Nephron (organoid): ENCODE measurements at regions not wholly inside any gene's neighbourhood (a gene's known extent, or its start where the extent isn't known, plus 50 kb on each side); places are given as distances from the start of the nearest gene placed in this dataset.

Source experiments
- H3K27ac Mint-ChIP-seq, 3 experiments: 2 replicates each; pipeline ENCODE4 v1.8.0; 2020; ENCODE audit warnings: mixed read lengths in 3 of 3, mild to moderate bottlenecking in 2 of 3, moderate library complexity in 1 of 3
- H3K27me3 Mint-ChIP-seq: 2 replicates; pipeline ENCODE4 v1.8.0; 2021; ENCODE audit warnings: low read depth, mild to moderate bottlenecking, moderate library complexity, mixed read lengths
- H3K36me3 Mint-ChIP-seq: 2 replicates; pipeline ENCODE4 v1.8.0; 2020; ENCODE audit warnings: low read depth, mixed read lengths
- H3K4me1 Mint-ChIP-seq: 2 replicates; pipeline ENCODE4 v1.8.0; 2020; ENCODE audit warnings: mixed read lengths
- H3K4me3 Mint-ChIP-seq, 3 experiments: 2 replicates each; pipeline ENCODE4 v1.8.0; 2020; ENCODE audit warnings: mild to moderate bottlenecking in 3 of 3, mixed read lengths in 3 of 3, moderate library complexity in 2 of 3
- H3K9me3 Mint-ChIP-seq: 2 replicates; pipeline ENCODE4 v1.8.0; 2020; ENCODE audit warnings: mixed read lengths
- CTCF ChIP-seq, 3 experiments: fragments of 200-600 bp; sonication (generic); IDR thresholded peaks; one replicate each; pipeline ENCODE4 v1.5.0; 2021; ENCODE audit warnings: antibody characterized with exemption in 3 of 3; ENCODE audit not compliant: unreplicated experiment in 3 of 3

- no peak overlapping the region for H3K4me3 Mint-ChIP-seq
- no peaks in the 10 kb centered on the region for H3K36me3 Mint-ChIP-seq
- peaks cover 27% of the 10 kb centered on the region for H3K4me1 Mint-ChIP-seq
- TF ChIP-seq CTCF (IDR thresholded peaks at IDR 0.05; ENCODE audit: unreplicated experiment in 3 of 3), result no peak
- H3K9me3 Mint-ChIP-seq, result peaks cover 4% of the 10 kb centered on the region
- H3K27ac Mint-ChIP-seq, result no peak overlapping the region
- H3K27me3 Mint-ChIP-seq, result no peaks in the 10 kb centered on the region
Measured at GRCh38 chr15:85976102-85976501, 103.6 kb upstream of the AGBL1 start.

GRCh38 chr15:85976986-85977385, 102.7 kb upstream of the AGBL1 start:
- Mint-ChIP-seq H3K4me3 (no peak overlapping the region), H3K27me3 (peaks cover 6% of the 10 kb centered on the region), H3K4me1 (peaks cover 27% of the 10 kb centered on the region), H3K27ac (no peak overlapping the region), H3K9me3 (peaks cover 3% of the 10 kb centered on the region), H3K36me3 (no peaks in the 10 kb centered on the region)
- TF ChIP-seq CTCF (IDR thresholded peaks at IDR 0.05; ENCODE audit: unreplicated experiment in 3 of 3), result no peak

- no peaks in the 10 kb centered on the region for H3K36me3 Mint-ChIP-seq
- no peak overlapping the region for H3K27ac Mint-ChIP-seq
- H3K4me3 Mint-ChIP-seq, result no peak overlapping the region
- no peak for TF ChIP-seq CTCF (IDR thresholded peaks at IDR 0.05; ENCODE audit: unreplicated experiment in 3 of 3)
- peaks cover 6% of the 10 kb centered on the region for H3K27me3 Mint-ChIP-seq
- peaks cover 27% of the 10 kb centered on the region for H3K4me1 Mint-ChIP-seq
- H3K9me3 Mint-ChIP-seq, result peaks cover 6% of the 10 kb centered on the region
Measured at GRCh38 chr15:85977586-85977985, 102.1 kb upstream of the AGBL1 start.

- H3K27me3 Mint-ChIP-seq, result peaks cover 6% of the 10 kb centered on the region
- peaks cover 6% of the 10 kb centered on the region for H3K9me3 Mint-ChIP-seq
- no peak for TF ChIP-seq CTCF (IDR thresholded peaks at IDR 0.05; ENCODE audit: unreplicated experiment in 3 of 3)
- peaks cover 13% of the 10 kb centered on the region for H3K4me1 Mint-ChIP-seq
- H3K27ac Mint-ChIP-seq, result no peak overlapping the region
- H3K36me3 Mint-ChIP-seq, result no peaks in the 10 kb centered on the region
- H3K4me3 Mint-ChIP-seq, result no peak overlapping the region
Measured at GRCh38 chr15:85979929-85980328, 99.7 kb upstream of the AGBL1 start.

GRCh38 chr15:85980946-85981345, 98.7 kb upstream of the AGBL1 start:
- no peak overlapping the region for H3K4me3 Mint-ChIP-seq
- TF ChIP-seq CTCF (IDR thresholded peaks at IDR 0.05; ENCODE audit: unreplicated experiment in 3 of 3), result no peak
- no peaks in the 10 kb centered on the region for H3K36me3 Mint-ChIP-seq
- peaks cover 6% of the 10 kb centered on the region for H3K27me3 Mint-ChIP-seq
- H3K27ac Mint-ChIP-seq, result no peak overlapping the region
- H3K9me3 Mint-ChIP-seq, result peaks cover 6% of the 10 kb centered on the region
- peaks cover 5% of the 10 kb centered on the region for H3K4me1 Mint-ChIP-seq

- peaks cover 11% of the 10 kb centered on the region for H3K27me3 Mint-ChIP-seq
- H3K4me1 Mint-ChIP-seq, result peaks cover 5% of the 10 kb centered on the region
- H3K9me3 Mint-ChIP-seq, result peaks cover 6% of the 10 kb centered on the region
- no peaks in the 10 kb centered on the region for H3K36me3 Mint-ChIP-seq
- no peak overlapping the region for H3K4me3 Mint-ChIP-seq
- no peak for TF ChIP-seq CTCF (IDR thresholded peaks at IDR 0.05; ENCODE audit: unreplicated experiment in 3 of 3)
- H3K27ac Mint-ChIP-seq, result no peak overlapping the region
Measured at GRCh38 chr15:85984241-85984640, 95.4 kb upstream of the AGBL1 start.
